ENCODE measurements at regions not wholly inside any gene's neighbourhood (a gene's known extent, or its start where the extent isn't known, plus 50 kb on each side); places are given as distances from the start of the nearest gene placed in this dataset.

- FAIRE-seq = no peak
These were observed 260.5 kb downstream of the CCDC85A start for GRCh38 chr2:56444339-56444738.

- no peak for FAIRE-seq
These were observed 264.7 kb downstream of the CCDC85A start for GRCh38 chr2:56448403-56449001.

GRCh38 chr2:56449002-56449431, 265.2 kb downstream of the CCDC85A start:
- FAIRE-seq = no peak

- no peak for FAIRE-seq
These were observed 265.7 kb downstream of the CCDC85A start for GRCh38 chr2:56449449-56449860.

- no peak for FAIRE-seq
These were observed 266.3 kb downstream of the CCDC85A start for GRCh38 chr2:56450047-56450446.

GRCh38 chr2:56450772-56451171, 267.0 kb downstream of the CCDC85A start:
- FAIRE-seq = no peak

- FAIRE-seq = no peak
These were observed 271.9 kb downstream of the CCDC85A start for GRCh38 chr2:56455642-56456041.

- no peak for FAIRE-seq
These were observed 273.0 kb downstream of the CCDC85A start for GRCh38 chr2:56456791-56457190.

GRCh38 chr2:56460508-56460907, 276.7 kb downstream of the CCDC85A start:
- no peak for FAIRE-seq

- FAIRE-seq = no peak
These were observed 280.3 kb downstream of the CCDC85A start for GRCh38 chr2:56464066-56464465.

GRCh38 chr2:56464613-56465012, 280.8 kb downstream of the CCDC85A start:
- no peak for FAIRE-seq

- no peak for FAIRE-seq
These were observed 281.7 kb downstream of the CCDC85A start for GRCh38 chr2:56465491-56465890.

GRCh38 chr2:56473524-56473923, 289.7 kb downstream of the CCDC85A start:
- FAIRE-seq = no peak

GRCh38 chr2:56474412-56475158, 290.8 kb downstream of the CCDC85A start:
- FAIRE-seq = no peak

GRCh38 chr2:56475191-56475590, 291.4 kb downstream of the CCDC85A start:
- FAIRE-seq = no peak

- no peak for FAIRE-seq
These were observed 292.8 kb downstream of the CCDC85A start for GRCh38 chr2:56476509-56477071.

- no peak for FAIRE-seq
These were observed 294.2 kb downstream of the CCDC85A start for GRCh38 chr2:56478027-56478426.

- no peak for FAIRE-seq
These were observed 299.3 kb downstream of the CCDC85A start for GRCh38 chr2:56483081-56483480.

- FAIRE-seq = no peak
These were observed 301.1 kb downstream of the CCDC85A start for GRCh38 chr2:56484906-56485305.

- FAIRE-seq = no peak
These were observed 316.5 kb downstream of the CCDC85A start for GRCh38 chr2:56500317-56500716.

GRCh38 chr2:56502616-56503015, 318.8 kb downstream of the CCDC85A start:
- FAIRE-seq = no peak

- no peak for FAIRE-seq
These were observed 322.1 kb downstream of the CCDC85A start for GRCh38 chr2:56505885-56506284.

GRCh38 chr2:56508662-56509061, 324.9 kb downstream of the CCDC85A start:
- FAIRE-seq = no peak

- FAIRE-seq = no peak
These were observed 326.8 kb downstream of the CCDC85A start for GRCh38 chr2:56510610-56511009.

Measured in endometrium (tissue), 2 donors.